ENCODE measurements at regions not wholly inside any gene's neighbourhood (a gene's known extent, or its start where the extent isn't known, plus 50 kb on each side); places are given as distances from the start of the nearest gene placed in this dataset.

GRCh38 chr2:2641541-2642410 is 310.7 kb upstream of the MYT1L start:
- DNase-seq (ENCODE audit: low read depth): no peak

GRCh38 chr2:2640818-2641217 is 309.7 kb upstream of the MYT1L start:
- no peak for DNase-seq (ENCODE audit: low read depth)

DNA sequence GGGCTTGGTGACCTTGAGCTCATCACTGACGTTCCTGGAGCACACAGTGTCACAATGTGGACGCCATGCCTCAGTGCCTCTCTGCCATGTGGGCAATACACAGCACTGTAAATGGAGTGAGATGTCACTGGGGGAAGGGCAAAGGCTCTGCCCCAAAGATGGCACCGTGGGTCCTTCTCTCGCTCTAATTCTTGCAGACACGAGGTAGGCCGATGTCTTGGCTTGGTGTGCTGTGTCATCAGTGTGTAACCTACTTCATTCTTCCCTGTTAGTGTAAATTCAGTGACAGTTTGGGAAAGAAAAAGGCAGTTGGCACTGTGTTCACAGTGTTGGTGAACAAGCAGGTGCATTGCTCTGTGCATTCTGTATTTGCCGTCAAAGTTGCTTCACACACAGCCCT is 309.3 kb upstream of the MYT1L start:
- DNase-seq (ENCODE audit: low read depth): no peak

DNA sequence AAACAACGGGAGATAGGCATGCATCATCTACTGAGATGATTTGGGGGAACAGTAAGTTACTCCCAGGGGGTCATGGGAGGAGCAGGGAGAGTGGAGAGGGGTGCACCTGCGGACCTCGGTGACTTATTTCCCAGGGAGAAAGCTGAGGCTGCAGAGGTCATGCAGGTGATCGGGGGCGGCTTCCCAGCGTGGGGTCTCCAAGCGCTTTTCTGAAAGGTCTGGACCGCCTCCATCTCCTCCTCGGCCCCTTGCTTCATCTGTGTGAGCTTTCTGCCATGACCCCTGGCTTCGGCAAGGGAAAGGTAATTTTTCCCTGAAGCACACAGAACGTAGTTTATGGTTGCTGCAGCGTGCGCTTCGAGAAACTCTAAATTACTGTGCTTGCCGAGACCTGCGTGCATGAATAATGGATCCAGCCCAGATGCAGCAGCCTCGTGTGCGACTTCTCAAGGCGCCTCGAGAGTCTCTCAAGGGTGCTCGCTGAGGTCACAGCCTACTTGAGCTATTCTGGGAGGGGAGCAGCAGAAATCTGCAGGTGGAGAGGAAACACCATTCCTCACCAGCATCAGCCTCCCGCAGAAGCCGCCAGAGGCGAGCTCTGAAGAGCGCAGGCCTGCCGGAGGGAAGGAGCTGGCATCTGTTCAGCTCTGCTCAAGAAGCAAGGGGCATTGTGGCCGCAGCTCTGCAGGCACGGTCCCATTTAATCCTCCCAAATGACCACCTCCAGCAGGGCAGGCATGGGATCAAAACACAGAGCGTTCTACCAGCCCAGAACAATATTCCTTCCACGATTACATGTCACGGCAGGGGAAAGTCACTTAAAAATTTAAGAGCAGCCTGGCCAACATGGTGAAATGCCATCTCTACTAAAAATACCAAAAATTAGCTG is 308.4 kb upstream of the MYT1L start:
- DNase-seq (ENCODE audit: low read depth): no peak

- no peak for DNase-seq (ENCODE audit: low read depth)
These were observed 307.6 kb upstream of the MYT1L start for GRCh38 chr2:2638547-2639220.

- DNase-seq (ENCODE audit: low read depth): no peak
These were observed 305.7 kb upstream of the MYT1L start for GRCh38 chr2:2636813-2637212.

DNA sequence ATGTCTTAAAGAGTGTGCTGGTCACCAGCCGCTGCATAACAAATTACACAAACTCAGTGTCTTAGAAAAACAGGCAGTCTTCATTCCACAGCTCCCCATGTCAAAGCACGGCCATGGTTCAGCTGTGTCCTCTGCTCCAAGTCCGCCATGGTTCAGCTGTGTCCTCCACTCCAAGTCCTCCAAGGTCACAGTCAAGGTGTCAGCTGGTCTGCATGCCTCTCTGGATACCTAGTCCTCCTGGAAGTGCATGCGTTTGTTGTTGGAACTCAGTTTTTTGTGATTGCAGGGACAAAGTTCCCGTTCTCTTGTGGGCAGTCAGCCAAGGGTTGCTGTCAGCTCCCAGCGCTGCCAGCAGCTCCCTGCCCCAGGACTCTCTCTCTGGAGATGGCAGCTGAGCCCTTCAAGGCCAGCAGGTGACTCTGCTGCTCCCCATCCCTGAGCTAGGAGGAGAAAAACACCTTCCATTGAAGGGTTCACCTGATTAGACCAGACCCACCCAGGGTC is 304.0 kb upstream of the MYT1L start:
- DNase-seq (ENCODE audit: low read depth): no peak

DNA sequence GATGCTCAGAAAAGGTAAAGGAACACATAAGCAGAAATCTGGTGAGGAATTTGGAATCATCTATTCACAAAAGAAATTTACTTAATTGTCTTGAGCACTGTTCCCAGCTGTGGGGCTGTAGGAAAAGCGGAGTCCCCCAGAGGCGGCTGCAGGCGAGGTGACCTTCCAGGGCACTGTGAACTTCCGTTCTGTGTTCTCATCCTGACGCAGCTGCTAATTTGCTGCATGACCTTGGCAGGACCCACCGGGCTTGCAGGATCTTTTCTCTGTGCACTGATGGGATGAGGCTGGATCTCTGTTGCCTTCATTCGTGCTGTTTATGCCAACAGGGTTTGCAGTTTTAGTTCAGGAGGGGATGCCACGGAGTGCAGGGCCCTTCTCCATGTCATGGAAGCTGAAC is 301.9 kb upstream of the MYT1L start:
- DNase-seq (ENCODE audit: low read depth): no peak

GRCh38 chr2:2623939-2624338 is 292.9 kb upstream of the MYT1L start:
- DNase-seq (ENCODE audit: low read depth): no peak

DNA sequence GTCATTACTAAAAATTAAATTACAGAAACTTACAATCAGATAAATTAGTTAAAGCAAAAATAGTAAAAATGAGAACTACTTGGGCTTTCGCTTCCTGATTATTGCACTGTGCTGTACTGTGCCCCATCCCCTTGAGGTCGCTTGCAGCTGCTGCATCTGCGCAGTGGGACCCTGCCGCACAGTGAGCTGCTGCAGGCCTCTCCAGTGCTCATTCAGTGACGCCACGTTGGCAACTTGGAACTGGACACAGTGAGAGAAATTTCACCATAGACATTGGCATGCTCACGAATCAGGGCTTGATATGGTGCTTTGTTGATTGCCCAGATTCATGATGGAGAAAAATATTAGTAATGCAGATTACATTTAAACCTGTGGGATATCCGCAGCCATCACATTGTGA is 290.8 kb upstream of the MYT1L start:
- no peak for DNase-seq (ENCODE audit: low read depth)

DNA sequence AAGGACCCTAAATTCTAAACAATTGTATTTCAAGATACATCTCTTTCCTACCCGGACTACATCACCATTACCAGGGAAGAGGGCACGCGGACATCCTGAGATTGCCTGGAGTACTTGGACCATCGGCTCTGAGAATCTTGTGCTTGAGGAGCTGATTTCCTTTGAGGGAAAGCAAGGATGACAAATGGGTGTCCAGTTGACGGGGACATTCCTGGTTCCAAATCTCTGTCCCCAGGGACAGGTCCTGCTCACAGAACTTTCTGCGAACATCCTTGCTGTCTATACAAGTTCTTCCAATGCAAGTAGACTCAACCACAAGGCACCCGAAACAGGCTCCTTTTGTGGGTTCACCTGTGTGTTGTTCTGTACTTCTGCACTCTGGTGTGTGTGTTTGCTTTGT is 289.5 kb upstream of the MYT1L start:
- no peak for DNase-seq (ENCODE audit: low read depth)

- DNase-seq (ENCODE audit: low read depth): no peak
These were observed 288.9 kb upstream of the MYT1L start for GRCh38 chr2:2619995-2620394.

GRCh38 chr2:2614452-2614851 is 283.4 kb upstream of the MYT1L start:
- DNase-seq (ENCODE audit: low read depth): no peak

- peak; percentile 61 for DNase-seq (ENCODE audit: low read depth)
These were observed 282.5 kb upstream of the MYT1L start for GRCh38 chr2:2613279-2614199.

- no peak for DNase-seq (ENCODE audit: low read depth)
These were observed 279.7 kb upstream of the MYT1L start for GRCh38 chr2:2610751-2611150.

DNA sequence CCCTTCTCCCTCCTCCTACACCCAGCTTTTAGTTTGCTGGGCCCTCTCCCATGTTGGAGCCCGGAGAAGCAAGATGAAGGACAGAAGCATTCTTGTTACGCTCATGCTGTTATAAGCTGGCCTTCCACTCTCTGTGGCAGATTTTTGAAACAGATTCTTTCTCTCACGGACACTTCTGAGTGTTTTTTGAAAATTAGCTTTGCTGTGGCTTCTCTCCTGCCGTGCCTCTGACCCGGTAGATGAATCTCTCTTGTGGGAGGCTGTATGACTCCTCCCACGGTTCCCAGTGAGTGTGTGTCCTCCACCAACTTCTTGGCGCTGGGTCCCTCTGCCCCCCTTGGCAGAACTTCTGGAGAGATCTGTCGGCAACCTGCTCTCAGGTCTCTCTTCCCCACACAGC is 269.3 kb upstream of the MYT1L start:
- DNase-seq (ENCODE audit: low read depth): no peak

GRCh38 chr2:2599441-2599840 is 268.4 kb upstream of the MYT1L start:
- DNase-seq (ENCODE audit: low read depth): no peak

- DNase-seq (ENCODE audit: low read depth): no peak
These were observed 266.6 kb upstream of the MYT1L start for GRCh38 chr2:2597712-2598111.

- no peak for DNase-seq (ENCODE audit: low read depth)
These were observed 260.5 kb upstream of the MYT1L start for GRCh38 chr2:2591542-2591940.

DNA sequence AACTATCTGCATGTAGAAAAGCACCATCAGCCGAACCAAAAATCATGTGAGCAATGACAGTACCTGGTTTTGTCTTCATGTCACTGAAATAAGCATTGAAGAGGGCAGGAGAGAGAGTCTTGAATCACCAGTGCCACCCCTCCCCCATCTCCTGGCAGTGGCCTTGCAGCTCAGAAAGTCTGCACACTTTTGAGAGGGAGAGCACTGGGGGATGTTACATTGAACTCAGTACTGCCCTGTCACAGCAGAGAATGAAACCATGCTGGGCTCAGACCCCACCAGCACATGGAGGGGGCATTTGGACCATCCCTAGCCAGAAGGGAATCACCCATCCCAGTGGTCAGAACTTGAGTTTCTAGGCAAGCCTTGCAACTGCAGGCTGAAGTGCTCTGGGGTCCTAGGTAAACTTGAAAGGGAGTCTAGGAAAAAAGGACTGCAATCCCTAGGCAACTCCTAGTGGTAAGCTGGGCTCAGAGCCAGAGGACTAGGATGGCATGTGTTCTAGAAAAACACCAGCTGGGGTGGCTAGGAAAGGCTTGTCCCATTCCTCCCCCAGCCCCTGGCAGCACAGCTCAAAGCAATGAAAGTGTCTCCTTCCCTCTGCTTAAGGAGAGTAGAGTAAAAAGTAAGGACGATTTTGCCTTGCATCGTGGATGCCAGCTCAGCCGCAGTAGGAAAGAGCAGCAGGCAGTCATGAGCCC is 259.9 kb upstream of the MYT1L start:
- DNase-seq (ENCODE audit: low read depth): no peak

DNA sequence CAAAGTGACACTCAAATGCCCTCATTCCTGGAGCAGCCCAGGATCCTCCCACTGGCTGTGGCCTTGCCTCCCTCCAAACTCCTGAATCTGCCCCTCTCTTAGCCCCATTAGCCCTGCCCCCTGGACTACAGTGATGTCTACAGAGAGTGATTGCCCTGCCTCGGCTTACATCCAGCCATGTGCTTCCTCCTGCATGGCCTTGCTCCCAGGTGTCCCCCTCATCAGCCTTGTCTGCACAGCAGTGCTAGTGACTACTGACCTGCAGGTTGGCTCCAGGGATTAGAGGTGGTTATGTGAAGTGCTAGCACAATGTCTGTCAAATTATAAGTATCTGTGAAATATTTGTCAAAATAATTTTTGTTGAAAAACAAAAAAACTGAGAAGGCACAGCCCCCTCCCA is 259.1 kb upstream of the MYT1L start:
- no peak for DNase-seq (ENCODE audit: low read depth)
